Spleen (tissue), 7 donors: ENCODE measurements at regions not wholly inside any gene's neighbourhood (a gene's known extent, or its start where the extent isn't known, plus 50 kb on each side); places are given as distances from the start of the nearest gene placed in this dataset.

ENCODE experiments used
- CTCF ChIP-seq, 11 experiments: fragments of 200-600 bp in 7 of 11; fragments of 450-650 bp in 4 of 11; sonication (generic) in 4 of 11; IDR thresholded peaks in 8 of 11; conservative IDR thresholded peaks in 3 of 11; 1 replicate in 7 of 11; 2 replicates in 4 of 11; pipeline versions ENCODE4 v1.4.0 to v1.8.0; 2016 to 2021; ENCODE audit warnings: antibody characterized with exemption in 11 of 11, inconsistent platforms in 4 of 11, mild to moderate bottlenecking in 1 of 11
- POLR2A ChIP-seq, 3 donors: fragments of 450-650 bp; IDR thresholded peaks; one replicate each; pipeline ENCODE4 v1.5.1; 2017; ENCODE audit warnings: antibody characterized with exemption in 3 of 3, mild to moderate bottlenecking in 1 of 3
- donor health status: DM: no; HTN: no; CAD: no; lungs with moderate emphysema.
- donor health status: DM: no; HTN: no; CAD: no.
- donor health status: DM: no; HTN: no; CAD: no.

DNA sequence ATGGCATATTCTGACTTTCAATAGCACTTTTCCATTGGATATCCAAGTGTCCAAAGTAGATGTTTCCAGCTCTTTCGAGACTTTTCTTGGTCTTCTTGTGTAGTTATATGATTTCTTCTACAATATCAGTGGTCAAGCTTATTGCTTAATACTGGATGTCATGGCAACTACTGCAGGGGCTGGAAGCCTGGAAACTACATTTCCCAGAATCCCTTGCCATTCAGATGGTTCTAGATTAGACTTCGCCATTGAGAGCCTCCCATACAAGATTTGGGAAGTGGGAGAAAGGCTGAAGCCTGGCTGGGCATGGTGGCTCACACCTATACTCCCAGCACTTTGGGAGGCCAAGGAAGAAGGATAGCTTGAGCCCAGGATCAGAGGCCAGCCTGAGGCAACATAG is 153.6 kb downstream of the C16orf95 start:
- TF ChIP-seq CTCF (IDR thresholded peaks at IDR 0.05 in 8 of 11, conservative IDR thresholded peaks at IDR 0.05 in 3 of 11), result no peak
- no peak for TF ChIP-seq POLR2A (IDR thresholded peaks at IDR 0.05)
